ENCODE measurements at regions not wholly inside any gene's neighbourhood (a gene's known extent, or its start where the extent isn't known, plus 50 kb on each side); places are given as distances from the start of the nearest gene placed in this dataset.
A peak's percentile ranks its signal among the peaks of the same experiment; 100 is the strongest.
"Not testable (repeated sequence)": the region's sequence is repeated elsewhere in the genome, so short reads cannot be mapped to it uniquely, and the experiment has no call there.

DNA sequence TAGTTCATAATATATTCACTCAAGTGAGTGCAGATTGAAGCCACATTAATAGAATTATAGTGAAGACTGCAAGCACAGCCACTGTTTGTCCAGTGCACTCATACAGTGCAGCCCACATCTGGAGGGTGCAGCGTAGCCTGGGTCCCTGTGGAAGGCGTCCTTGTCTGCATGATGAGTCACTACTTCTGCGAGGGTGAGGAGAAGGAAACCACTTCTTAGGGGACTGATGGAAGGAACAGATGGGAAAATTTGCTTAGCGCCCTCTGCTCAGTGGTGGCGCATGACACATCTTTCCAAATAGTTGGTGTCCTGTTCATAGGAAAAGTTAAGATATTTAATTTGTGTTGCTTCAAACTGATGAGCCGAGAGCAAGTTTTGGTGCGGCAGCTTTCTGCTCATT, 330.4 kb upstream of the SMIM21 start:
- DNase-seq (ENCODE audit: low read depth in 2 of 2): no peak

DNA sequence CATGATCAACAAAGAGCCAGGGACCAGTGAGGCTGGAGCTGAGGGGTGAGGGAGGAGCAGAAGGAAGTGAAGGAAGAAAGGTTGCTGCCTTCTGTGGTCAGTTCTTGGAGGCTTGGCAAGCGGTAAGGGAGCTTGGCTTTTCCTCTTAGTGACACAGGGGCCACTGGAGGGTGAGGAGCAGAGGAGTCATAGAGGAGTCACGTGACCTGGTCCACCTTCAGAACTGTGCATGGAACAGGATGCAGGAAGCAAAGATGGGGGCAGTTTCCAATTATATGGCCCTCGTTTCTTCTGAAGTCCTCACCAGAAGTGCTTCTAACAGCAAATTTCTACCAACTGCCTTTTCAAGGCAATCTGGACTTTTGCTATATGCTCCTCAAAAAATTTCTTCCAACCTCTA, 326.9 kb upstream of the SMIM21 start:
- DNase-seq (ENCODE audit: low read depth in 2 of 2): no peak

DNA sequence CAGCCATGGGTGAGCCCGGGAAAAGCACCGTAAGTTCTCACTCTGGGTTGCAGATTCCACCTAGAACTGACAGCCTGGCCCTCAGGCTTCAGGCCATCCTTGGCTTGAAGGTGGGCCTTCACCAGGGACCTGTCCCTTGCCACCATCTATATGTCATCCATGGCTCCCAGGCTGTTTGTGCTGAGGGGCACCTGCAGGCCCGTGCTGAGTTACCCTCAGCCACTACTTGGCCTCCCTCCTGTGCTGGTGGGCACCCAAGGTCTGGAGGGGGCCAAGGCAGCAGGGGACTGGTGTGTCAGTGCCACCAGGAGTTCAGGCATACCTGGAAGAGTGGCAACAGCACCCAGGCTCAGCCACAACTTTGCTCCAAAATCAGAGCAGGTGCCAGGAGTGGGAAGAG, 326.2 kb upstream of the SMIM21 start:
- DNase-seq (ENCODE audit: low read depth in 2 of 2): no peak

DNA sequence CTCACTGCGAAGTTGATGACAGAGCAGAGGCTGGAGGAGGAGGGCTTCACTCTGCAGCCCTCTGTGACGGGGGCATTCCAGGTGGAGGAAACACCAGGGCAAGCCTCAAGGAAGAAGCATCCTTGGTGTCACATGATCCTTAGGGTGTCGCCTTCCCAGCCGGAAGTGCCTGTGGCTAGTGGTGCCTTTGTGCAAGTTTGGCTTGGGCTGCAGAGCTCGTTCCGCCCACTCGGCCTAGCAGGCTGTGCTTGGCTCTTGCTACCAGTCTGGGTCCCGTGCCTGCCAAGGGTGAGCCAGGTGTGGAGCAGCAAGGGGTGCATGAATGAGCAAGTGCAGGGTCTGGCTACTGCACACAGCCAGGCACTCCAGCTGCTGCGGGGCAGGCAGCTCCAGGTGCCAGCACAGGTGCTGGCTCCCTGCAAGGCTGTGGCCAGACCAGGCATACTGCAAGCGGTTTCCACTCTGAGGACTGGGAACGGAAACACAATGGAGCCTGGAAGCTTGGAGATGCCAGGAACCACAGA, 325.3 kb upstream of the SMIM21 start:
- DNase-seq (ENCODE audit: low read depth in 2 of 2): no peak

DNA sequence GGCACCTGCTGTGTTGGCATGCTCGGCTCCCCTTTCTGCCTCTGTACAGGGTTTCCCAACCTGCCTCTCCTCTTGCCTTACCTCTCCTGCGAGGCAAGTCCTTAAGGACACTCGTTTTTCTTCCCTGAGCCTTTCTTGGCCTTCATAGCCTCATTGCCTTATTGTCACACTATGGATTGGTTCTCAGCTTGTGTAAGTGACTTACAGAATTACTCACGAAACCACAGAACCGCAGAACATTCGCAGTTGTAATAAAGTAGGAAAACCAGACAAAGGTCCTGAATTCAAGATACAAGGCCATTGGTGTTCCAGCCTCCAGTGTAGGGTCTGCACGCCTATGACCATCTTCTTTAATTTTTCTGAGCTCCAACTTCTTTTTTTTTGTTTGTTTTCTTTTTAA, 317.6 kb upstream of the SMIM21 start:
- DNase-seq (ENCODE audit: low read depth in 2 of 2): no peak

DNA sequence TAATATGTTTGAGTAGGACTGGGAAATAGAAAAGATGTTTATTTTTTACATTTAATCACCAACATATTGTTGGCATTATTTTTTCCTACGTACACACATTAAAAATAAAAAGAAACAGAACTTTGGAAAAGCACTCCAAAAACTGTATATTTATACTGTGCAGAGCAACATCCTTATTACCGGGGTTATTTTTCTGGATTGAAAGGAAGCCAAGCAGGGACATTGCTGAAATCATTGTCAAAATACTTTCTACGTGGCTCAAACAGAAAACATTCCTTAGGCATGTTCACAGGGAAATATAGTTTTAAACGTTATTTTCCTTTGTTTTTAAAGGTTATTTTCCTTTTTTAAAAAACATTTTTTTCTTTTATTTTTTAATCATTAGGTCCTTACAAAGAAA, 315.0 kb upstream of the SMIM21 start:
- DNase-seq (ENCODE audit: low read depth in 2 of 2): no peak

DNA sequence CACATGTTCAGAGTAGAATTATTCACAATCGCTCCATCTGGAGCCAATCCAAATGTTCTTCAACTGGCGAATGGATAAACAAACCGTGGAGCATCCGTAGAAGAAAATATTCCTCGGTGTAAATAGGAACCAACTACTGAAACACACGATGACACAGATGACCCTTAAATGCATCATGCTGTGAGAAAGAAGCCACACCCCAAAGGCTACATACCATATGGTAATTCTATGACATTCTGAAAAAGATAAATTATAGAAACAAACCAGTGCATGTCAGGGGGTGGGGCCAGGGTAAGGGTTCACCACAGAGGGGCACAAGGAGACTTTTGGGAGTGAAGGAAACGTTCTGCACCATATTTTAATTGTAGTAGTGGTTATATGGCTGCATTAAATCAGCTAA, 312.2 kb upstream of the SMIM21 start:
- DNase-seq (ENCODE audit: low read depth in 2 of 2): no peak

DNA sequence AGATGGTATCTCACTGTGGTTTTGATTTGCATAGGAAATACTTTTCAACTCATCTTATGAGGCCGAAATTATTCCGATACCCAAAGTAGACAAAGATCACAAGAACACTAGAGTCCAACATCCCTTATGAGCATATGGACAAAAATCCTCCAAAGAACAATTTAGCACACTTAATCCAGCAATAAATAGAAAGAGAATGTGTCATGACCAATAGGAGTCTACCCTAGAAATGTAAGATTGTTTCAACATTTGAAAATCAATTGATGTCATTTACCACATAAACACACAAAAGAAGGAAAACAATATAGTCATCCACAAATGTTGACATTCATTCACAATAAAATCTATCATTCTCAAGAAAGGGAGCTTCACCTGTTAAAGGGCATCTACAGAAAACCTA, 307.8 kb upstream of the SMIM21 start:
- no peak for DNase-seq (ENCODE audit: low read depth in 2 of 2)

DNA sequence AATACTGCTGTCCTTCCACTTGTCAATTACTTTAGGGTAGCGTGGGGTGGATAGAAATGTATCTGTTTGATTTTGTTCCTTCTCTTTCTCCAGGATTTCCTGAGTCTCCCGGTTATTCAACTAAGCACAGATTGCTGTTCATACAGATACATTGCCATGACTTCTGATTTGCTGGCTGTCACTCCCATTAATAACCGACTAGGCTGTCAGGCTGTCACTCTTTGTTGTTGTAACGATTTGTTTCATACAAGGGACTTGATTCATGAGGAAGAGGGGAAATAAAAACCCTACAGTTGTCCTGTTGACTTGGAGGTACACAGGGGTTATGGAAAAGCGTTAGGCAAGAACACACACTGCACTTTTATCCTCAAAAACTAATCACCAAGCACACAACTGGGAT, 302.7 kb upstream of the SMIM21 start:
- DNase-seq (ENCODE audit: low read depth in 2 of 2): no peak

DNA sequence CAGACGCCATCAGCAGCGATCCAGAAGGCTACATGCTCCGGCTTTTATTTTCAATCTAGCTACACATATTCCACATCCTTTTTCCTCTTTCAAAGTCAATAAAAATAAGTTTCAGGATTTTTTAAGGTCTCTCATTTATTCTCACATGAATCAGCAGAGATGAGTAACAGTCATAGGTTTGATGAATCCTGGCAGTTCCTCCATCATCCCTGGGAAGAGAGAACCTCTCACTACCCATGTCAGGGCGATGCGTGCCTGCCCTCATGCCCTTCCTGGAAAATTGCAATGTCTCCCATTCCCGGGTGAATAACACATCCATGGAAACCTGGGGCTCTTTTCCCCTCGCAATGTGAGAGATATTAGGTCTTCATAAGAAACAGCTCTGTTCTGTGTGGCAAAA, 301.1 kb upstream of the SMIM21 start:
- no peak for DNase-seq (ENCODE audit: low read depth in 2 of 2)

DNA sequence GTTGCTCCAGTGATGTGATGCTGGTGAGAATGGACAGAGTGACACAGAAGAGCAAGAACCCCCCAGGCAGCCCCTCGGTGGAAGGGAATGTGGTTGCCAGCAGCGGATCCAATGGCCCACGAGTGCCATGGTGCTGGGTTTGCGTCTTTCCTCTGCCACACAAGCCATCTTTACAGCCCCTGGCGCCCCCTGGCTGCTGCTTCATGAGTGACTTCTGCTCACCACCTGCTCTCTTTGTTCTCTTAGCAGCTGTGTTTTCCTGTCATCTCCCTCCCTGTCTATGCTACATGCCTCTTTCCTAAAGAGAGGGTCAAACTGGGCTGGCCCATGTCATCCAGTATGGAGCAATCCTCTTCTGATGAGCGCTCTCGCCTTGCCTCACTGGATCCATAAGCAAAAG, 300.0 kb upstream of the SMIM21 start:
- peak; percentile 5 to 28 for DNase-seq (ENCODE audit: low read depth in 2 of 2)

DNA sequence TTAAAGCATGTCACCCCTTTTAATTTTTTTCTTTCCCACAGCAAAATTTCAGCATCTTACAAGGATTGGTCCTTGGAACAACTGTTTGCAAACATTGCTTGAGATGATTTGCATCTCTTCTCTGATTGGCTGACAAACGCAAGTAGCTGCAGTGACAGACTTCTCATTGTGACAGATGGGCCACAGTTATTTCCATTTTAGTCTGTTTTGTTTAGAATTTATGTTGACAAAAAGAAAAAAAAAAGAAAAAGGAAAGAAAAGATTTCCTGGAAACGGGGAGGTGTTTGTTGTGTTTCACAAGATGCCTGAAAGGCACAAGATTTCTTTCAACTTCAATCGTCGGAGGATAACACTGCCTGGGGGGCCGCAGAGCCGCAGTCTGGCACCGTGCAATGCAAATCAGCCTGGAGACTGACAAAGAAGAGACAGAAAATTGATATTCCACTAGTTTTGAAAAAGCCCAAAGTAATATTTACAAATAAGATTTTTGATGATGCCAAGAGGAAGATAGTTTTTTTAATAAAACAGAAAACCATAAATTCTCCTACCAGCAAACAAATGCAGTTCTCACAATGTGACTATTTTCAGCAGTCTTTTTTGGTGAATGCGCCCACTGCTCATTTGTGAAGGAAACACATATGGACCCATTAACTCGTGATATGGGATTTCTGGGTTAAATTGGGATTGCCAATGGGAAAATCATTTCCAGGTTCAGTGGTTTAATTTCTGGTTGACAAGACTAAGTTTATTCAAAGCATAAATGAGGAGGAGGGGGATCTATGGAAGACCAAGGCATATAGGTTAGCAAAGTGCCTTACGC, 296.2 kb upstream of the SMIM21 start:
- DNase-seq (ENCODE audit: low read depth in 2 of 2): no peak

DNA sequence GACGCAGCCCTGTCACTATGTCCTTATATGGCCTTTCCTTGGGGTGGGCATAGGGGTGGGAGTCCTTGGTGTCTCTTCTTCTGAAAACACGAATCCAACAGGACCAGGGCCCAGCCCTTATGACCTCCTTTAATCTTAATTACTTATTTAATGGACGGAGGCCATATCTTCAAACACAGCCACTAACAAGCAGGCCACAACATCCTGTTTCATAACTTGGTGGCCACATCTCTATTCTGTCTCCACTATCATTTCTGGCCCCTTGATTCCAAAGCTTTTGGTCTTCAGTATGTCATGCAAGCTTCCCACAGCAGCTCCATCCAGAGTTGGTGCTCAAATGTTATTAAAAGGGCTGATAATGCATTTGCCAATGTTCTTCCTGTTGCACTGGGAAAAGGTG, 287.3 kb upstream of the SMIM21 start:
- no peak for DNase-seq (ENCODE audit: low read depth in 2 of 2)

DNA sequence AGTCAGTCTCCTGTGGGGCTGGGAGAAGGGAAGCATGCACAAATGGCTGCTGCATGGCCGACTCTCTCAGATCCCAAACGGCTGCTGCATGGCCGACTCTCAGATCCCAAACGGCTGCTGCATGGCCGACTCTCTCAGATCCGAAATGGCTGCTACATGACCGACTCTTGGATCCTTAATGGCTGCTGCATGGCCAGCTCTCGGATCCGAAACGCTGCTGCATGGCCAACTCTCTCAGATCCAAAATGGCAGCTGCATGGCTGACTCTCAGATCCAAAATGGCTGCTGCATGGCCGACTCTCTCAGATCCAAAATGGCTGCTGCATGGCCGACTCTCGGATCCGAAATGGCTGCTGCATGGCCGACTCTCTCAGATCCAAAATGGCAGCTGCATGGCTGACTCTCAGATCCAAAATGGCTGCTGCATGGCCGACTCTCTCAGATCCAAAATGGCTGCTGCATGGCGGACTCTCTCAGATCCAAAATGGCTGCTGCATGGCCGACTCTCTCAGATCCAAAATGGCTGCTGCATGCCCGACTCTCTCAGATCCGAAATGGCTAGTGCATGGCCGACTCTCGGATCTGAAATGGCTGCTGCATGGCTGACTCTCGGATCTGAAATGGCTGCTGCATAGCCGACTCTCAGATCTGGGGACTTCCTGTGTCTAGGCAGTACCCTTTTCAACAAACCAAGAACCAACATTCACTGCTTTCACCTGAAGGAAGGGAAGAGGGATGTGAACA, 284.8 kb upstream of the SMIM21 start:
- DNase-seq (ENCODE audit: low read depth in 2 of 2): not testable (repeated sequence)

DNA sequence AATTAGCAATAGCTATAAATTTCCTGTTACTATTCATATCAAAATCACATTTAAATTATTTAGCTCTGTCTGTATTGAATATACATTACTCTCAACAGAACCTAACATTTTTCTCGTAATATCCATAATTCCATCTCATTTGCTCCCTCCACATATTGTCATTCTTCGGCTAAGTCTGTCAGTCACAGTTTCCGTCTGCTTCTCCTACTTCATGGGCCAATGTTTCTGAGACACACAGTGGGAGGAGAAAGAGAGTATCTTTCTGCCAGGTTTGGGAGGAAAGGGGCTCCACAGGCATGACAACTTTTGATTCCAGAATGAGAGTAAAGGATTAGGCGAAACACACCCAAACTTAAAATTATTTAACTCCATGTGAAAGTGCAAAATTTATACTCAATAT, 273.1 kb upstream of the SMIM21 start:
- no peak for DNase-seq (ENCODE audit: low read depth in 2 of 2)

DNA sequence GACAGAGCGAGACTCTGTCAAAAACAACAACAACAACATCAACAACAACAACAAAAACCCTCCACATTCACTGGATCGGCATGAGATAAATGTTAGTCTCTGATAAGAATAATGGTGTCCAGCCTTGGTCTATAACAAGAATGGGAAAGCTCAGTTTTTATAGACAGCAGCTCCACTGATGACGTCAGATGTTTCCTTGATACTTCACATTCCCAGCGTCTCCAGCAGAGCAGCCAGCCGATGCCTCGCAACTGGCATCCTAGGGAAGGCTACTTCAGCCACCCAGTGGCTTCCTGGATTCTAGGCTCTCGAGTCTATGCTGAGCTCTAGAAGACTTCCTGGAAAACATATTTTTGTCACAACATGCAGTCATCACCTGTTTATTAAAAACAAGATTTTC, 271.4 kb upstream of the SMIM21 start:
- DNase-seq (ENCODE audit: low read depth in 2 of 2): no peak

DNA sequence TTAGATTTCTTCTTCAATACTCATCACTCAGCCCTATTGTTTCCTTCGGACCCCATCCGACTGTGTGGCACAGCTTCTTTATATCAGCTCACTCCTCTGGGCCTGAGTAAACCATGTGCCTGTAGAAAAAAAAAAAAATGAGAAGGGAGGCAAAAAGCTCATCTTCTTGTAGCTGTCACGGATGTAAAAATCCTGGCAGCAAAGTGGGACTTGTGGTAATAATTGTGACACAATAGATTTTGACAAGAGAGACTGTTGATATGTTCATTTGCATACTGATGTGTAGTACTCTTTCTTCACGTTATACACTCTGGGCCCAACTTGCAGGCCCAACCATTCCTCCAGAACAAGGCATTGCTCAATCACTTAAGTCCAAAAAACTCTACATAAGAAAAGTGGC, 270.0 kb upstream of the SMIM21 start:
- DNase-seq (ENCODE audit: low read depth in 2 of 2): no peak

DNA sequence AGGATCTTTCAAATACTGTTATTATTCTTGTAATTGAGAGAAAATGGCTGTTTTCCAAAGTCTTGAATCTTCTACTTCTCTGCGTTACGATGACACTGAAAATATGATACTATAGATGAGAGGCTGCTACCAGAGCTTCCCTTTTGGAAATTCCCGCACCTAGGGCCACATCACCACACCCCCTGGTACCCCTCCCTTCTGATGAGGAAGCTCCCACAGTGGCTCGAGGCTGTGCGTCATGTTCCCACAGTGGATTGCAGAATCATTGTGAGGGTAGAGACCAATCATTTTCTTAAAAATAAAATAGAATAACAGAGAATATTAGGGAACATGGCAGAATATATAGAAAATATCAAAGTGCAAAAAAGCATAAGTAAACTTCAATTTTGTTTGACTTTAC, 268.9 kb upstream of the SMIM21 start:
- DNase-seq (ENCODE audit: low read depth in 2 of 2): no peak

DNA sequence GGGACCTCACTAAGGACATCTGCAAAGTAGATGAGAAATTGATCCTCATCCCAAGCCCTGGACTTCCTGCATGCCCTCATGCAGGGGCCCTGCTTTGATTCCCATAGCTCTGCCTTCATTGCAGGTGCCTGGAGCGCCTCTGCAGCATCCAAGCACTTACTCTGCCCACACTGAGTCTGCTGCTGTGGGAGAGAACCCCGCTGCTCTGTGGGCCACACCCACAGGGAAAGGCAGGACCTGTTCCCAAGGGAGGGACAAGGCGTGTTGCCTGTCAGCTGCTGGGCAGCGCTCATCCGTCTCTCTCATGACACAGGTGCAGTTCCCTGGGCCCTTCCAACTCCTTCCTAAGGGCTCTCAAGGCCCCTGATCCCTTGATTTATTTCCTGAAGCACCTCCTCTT, 266.8 kb upstream of the SMIM21 start:
- no peak for DNase-seq (ENCODE audit: low read depth in 2 of 2)

DNA sequence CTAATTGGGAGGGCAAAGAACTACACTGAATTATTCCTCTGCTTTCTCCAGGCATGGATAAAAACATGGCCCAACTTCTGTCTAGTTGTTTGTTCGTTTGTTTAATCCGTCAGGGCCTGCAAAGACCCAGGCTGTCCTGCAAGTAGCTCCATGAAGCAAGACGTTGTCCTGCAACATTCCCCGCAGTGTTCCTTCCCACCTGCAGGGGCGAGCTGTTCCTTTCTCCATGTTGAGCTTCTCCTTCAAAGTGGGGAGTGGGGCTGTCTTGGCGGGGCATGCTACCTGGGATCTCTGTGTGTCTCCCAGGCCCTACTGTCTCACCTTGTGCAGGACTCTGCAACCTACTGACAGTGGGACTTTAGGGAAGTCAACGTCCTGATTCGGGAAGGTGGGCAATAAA, 264.0 kb upstream of the SMIM21 start:
- DNase-seq (ENCODE audit: low read depth in 2 of 2): no peak

DNA sequence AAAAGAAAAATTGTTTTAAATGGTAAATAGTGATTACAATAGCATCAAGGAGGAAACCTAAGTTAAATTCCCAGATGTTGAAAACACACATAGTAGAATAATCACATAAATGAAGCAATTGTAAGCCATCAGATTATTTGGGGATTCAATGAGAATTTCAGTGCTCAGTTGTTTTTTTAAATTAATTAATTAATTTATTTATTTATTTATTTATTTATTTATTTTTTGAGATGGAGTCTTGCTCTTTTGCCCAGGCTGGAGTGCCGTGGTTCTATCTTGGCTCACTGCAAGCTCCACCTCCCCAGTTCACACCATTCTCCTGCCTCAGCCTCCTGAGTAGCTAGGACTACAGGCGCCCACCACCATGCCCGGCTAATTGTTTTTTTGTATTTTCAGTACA, 262.8 kb upstream of the SMIM21 start:
- not testable (repeated sequence) for DNase-seq (ENCODE audit: low read depth in 2 of 2)

DNA sequence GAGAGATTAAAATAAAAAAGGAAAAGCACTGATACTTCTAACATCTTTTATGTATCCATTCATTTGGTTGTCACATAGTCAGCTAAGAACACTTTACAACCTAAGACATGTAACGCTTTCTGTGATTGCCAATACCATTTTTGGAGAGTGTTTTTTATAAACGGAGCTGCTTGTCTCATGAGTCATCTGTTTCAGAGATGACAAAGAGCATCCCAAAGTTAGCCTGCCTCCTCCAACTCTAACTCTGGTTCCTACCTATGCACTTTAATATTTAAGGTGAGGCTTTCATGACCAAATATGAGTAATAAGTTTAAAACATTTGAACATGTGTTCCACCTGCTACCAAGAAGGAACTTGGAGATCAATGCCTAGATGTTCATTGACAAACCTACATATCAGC, 260.1 kb upstream of the SMIM21 start:
- no peak for DNase-seq (ENCODE audit: low read depth in 2 of 2)

DNA sequence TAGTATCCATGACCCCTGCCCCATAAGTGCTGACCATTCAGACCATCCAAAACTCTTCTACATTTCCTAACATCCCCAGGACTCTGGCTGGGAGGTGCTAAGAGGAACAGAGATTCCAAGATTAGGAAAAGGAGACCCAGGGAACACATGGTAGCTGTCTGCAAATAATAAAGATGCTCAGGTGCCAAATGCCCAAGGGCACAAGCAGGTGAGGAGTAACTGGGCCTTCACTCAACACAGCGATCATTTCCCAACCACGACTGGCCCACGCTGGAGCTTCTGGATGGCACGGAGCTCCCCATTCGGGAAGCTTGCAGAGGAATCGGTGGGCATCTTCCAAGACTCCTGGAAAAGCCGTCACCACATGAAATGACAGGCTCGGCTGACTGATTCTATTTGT, 255.9 kb upstream of the SMIM21 start:
- DNase-seq (ENCODE audit: low read depth in 2 of 2): no peak

All from dermis microvascular lymphatic vessel endothelial cell (primary cell).